Islet of Langerhans (tissue), 1 donor: ENCODE measurements at regions not wholly inside any gene's neighbourhood (a gene's known extent, or its start where the extent isn't known, plus 50 kb on each side); places are given as distances from the start of the nearest gene placed in this dataset.
"Not testable (repeated sequence)": the region's sequence is repeated elsewhere in the genome, so short reads cannot be mapped to it uniquely, and the experiment has no call there.

Source experiments
- FAIRE-seq: peaks from one replicate; lab custom pipeline; 2011; peaks lifted over from hg19 to GRCh38; lab: Jason Lieb, UNC

- FAIRE-seq = no peak
These were observed 154.9 kb downstream of the ASB9 start for GRCh38 chrX:15114743-15115566.

GRCh38 chrX:15107367-15107988 lies 162.4 kb downstream of the ASB9 start:
- no peak for FAIRE-seq

DNA sequence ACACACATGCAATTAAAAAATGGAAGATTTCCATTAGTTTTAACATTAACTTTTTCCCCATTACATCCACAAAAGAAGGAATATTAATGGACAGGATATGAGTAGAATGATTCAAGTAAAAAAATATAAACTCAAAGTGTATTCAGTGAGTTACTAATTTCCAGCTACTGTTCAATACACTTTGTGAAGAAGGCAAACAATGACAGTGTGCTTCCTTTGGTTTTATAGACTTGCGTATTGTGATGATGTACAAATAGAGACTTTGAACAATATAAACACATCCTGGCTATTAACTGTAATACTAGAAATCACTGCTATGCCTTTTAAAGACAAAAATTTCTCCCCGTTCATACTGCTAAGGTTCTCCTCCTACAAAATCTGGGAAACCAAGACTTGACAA lies 171.4 kb downstream of the ASB9 start:
- no peak for FAIRE-seq

DNA sequence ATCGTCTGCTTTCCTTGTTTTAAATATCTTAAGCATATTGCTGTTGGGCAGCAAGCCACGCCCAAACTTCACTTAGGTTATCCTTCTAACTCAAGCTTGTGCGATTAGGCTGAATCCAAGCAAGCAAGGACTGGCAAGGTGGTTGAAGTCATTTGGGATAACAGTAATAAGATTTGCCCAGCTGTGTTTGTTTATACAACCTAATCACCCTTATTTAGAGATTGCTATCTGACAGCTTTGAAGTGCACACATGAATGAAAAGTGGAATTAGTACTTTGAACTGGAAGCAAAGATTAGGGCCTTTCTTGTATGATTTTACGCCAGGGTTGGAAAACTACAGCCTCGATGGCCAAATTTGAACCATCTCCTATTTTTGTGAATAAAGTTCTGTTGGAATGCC lies 182.1 kb downstream of the ASB9 start:
- FAIRE-seq = no peak

GRCh38 chrX:15073313-15073712 lies 196.6 kb downstream of the ASB9 start:
- FAIRE-seq = no peak

- FAIRE-seq = no peak
These were observed 197.0 kb downstream of the ASB9 start for GRCh38 chrX:15072880-15073279.

- FAIRE-seq = no peak
These were observed 197.6 kb downstream of the ASB9 start for GRCh38 chrX:15072259-15072658.

GRCh38 chrX:15059474-15059873 lies 186.3 kb downstream of the MOSPD2 start:
- no peak for FAIRE-seq

GRCh38 chrX:15056044-15056443 lies 182.8 kb downstream of the MOSPD2 start:
- FAIRE-seq = no peak

DNA sequence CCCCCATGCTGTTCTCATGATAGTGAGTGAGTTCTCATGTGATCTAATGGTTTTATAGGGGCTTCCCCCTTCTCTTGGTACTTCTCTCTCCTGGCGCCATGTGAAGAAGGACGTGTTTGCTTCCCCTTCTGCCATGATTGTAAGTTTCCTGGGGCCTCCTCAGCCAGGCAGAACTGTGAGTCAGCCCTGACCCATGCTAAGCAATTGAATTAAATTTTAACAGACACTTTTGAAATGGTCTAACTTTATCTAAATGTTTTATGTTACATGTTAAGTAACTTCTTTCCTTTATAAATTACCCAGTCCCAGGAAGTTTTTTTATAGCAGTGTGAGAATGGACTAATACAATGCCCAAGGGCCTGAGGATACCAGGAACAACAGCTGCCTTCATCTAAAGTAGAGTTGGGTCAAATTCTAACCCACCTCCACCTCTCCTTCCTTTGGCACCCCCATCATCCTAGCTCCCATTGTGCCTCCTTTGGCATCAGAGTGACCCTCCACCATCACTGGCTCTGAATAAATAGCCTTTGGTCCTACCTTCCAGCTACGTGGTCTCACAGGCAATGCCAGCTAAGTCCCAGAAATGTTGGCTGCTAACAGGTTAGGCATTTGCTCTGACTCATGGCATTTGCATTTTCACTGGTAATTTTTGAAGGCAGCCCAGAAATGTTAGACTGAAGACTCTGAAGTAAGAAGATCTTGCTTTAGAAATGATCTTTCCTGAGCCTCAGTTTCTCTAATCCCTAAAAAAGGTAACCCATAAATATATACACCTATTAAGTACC lies 182.1 kb downstream of the MOSPD2 start:
- FAIRE-seq = no peak

DNA sequence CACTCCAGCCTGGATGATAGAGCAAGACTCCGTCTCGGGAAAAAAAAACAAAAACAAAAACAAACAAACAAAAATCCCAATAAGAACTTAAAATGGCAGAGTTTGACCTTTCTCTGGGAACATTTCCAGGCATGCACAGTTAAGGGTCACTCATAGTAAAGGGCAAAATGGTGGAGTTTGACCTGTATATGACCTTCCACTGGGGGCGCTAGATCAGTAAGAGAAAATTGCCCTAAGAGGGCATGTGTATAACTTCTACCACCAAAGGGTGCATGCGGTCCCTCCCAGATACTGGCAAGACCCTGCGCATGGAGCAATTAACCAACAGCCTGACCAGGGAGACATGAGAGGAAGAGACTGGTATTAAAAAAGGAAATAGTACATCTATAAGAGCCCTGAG lies 177.2 kb downstream of the MOSPD2 start:
- FAIRE-seq = no peak

DNA sequence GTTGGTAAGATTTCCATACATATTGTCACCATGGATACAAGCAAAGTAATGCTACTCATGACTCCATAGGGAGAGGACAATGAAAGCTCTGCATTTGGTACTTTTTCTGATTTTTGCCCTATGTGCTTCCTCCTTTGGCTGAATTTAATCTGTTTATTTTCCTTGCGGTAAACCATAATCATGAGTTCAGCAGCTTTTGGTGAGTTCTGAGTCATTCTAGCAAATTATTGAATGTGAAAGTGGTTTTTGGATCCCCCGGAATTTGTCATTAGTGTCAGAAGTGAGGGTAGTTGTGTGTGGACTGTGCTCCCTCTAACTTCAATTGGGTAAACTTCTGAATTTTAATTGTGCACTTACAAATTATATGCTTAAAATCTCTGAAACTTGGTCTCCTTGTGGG lies 170.3 kb downstream of the MOSPD2 start:
- no peak for FAIRE-seq

DNA sequence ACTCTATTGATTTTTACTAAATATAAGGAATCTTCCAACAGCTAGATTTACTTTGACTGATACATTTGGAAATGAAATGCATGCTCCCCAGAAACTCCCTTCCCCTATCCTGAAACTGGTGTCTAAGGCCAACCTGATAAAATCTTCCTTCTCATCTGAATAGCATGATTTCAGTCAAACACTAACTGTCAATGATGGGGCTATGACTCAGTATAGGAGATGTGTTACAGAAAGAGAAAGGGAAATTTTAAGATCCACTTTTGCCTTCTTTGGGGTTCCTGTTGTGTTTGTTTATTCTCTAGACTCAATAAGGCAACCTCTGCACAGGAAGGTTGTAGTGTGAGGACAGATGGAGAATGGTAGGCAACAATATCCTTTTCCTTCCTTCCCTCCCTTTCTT lies 160.7 kb downstream of the MOSPD2 start:
- FAIRE-seq = no peak

DNA sequence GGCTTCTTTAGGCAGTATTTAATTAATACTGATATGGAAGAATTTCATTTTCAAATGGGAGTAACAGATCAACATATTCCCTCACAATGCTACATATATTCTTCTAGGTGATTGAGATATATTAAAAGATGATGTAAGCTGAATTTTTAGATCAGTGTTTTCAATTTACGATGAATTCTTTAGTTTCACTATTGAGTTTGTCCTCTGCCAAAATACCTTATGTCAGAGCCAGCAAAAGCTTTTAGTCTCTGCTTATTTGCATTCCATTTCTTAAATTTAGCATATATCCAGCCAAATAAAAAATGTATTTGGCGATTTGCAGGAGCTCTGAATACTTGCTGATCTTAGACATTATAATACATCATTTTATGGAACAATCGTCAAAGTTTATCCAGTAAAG lies 144.3 kb downstream of the MOSPD2 start:
- FAIRE-seq = no peak

DNA sequence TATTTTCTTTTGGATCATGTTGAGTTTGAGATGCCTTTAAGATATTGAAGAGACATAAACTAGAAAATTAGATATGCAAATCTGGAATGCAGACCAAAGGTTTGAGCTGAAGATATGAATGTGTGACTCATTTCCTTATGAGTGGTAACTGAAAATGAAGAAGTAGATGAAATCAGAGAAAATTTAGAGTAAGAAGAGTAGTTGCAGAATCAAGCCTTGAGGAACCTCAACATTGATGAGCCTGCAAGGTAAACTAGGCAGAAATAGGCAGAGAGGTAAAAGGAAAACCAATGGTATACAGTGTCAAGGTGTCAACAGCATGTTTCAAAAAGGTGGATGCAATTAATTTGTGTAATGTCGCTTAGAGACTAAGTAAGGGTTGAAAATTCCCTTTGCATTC lies 142.8 kb downstream of the MOSPD2 start:
- no peak for FAIRE-seq

DNA sequence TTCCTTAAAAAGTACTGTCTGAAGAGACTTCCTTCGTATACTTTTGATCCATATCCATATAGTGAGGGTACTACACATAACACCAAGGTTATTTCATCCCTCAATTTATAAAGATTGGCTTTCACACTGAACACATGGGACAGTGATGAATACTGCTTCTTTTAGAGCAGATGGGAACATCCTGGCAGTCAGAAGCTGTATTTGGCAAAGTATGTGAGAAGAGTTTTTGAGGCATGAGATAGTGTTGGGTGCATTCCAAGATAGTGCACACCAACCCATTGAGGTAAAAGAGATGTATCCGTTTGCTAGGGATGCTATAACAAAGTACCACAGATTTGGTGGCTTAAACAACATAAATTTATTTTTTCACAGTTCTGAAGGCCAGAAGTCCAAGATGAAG lies 141.1 kb downstream of the MOSPD2 start:
- no peak for FAIRE-seq

GRCh38 chrX:15013461-15013860 lies 140.2 kb downstream of the MOSPD2 start:
- no peak for FAIRE-seq

DNA sequence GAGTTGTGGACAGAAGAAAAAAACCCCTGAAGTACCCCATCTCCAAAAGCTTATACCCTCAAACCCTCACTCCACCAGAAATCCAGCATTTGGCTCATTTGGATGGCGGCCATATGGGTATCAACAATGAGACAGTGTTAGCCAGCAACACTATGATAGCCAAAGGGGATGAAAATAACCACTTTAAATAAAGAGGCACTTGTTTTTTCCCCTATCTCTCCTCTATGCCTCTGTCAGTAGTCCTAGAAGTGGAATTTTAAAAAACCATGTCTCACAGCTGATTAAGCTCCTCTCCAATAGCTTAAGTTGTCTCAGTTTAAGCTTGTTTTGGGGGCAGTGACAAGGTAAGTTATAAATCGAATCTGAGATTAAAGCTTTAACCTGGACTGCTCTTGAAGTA lies 124.0 kb downstream of the MOSPD2 start:
- FAIRE-seq = no peak

DNA sequence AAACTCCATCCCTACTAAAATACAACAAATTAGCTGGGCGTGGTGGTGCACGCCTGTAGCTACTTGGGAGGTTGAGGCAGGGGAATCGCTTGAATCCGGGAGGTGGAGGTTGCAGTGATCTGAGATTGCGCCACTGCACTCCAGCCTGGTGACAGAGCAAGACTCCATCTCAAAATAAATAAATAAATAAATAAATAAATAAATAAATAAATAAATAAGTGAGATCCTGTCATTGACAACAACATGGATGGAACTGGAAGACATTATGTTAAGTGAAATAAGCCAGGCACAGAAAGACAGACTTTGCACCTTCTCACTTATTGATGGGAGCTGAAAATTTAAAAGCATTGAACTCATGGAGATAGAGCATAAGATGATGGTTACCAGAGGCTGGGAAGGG lies 111.2 kb downstream of the MOSPD2 start:
- not testable (repeated sequence) for FAIRE-seq
